IMR-90 (cell line): ENCODE measurements at regions not wholly inside any gene's neighbourhood (a gene's known extent, or its start where the extent isn't known, plus 50 kb on each side); places are given as distances from the start of the nearest gene placed in this dataset.

Experiments used
- ATAC-seq: fragments of 200-7000 bp; cut with Tn5 transposase; 2 replicates; pipeline ENCODE4 v1.9.1; 2020; ENCODE audit warnings: low read depth, mild to moderate bottlenecking, moderate library complexity
- BruUV-seq: library from RNA; stranded (reverse); fragments of 400-500 nt; replicated peaks from 2 replicates; lab custom pipeline; 2021; lab: Mats Ljungman, UMichigan
- CTCF ChIA-PET: fragments of 300-600 bp; formaldehyde crosslinking; extraction: SDS; loops from one replicate; lab custom pipeline; 2021; ENCODE audit warnings: antibody characterized with exemption; lab: Yijun Ruan, JAX
- POLR2A ChIA-PET: fragments of 300-600 bp; sonication (Branson Sonifier 250); formaldehyde crosslinking; loops from one replicate; lab custom pipeline; 2022; ENCODE audit warnings: antibody characterized with exemption; ENCODE audit not compliant: unreplicated experiment; lab: Charles Lee
- DNase-seq: peaks from one replicate; pipeline ENCODE4 v3.0.0; 2013
- H2AFZ ChIP-seq: replicated peaks from 2 replicates; pipeline ENCODE3; 2013; ENCODE audit warnings: low read length, mild to moderate bottlenecking; ENCODE audit not compliant: poor library complexity
- H2AK5ac ChIP-seq: 2 replicates; pipeline ENCODE4 v1.6.1; 2013; ENCODE audit warnings: low read depth, low read length, inconsistent platforms
- H2AK9ac ChIP-seq: replicated peaks from 2 replicates; pipeline ENCODE3; 2013; ENCODE audit warnings: mild to moderate bottlenecking, low read depth, low read length, moderate library complexity; ENCODE audit not compliant: poor library complexity
- H2BK120ac ChIP-seq: 2 replicates; pipeline ENCODE4 v1.6.1; 2013; ENCODE audit warnings: low read depth, low read length, inconsistent platforms
- H2BK15ac ChIP-seq: 3 replicates; pipeline ENCODE4 v1.6.1; 2013; ENCODE audit warnings: low read depth, low read length, inconsistent platforms
- H2BK20ac ChIP-seq: 2 replicates; pipeline ENCODE4 v1.6.1; 2013; ENCODE audit warnings: low read depth, mild to moderate bottlenecking, inconsistent platforms, low read length, moderate library complexity
- H2BK5ac ChIP-seq: 2 replicates; pipeline ENCODE4 v1.6.1; 2013; ENCODE audit warnings: mild to moderate bottlenecking, low read depth, low read length, inconsistent platforms; ENCODE audit not compliant: poor library complexity, severe bottlenecking
- H3K14ac ChIP-seq: replicated peaks from 2 replicates; pipeline ENCODE4 v1.6.1; 2013; ENCODE audit warnings: low read depth, low read length, inconsistent platforms
- H3K18ac ChIP-seq: 2 replicates; pipeline ENCODE4 v1.6.1; 2013; ENCODE audit warnings: low read depth, low read length, control low read depth
- H3K23ac ChIP-seq: 2 replicates; pipeline ENCODE4 v1.6.1; 2013; ENCODE audit warnings: low read depth, low read length, inconsistent platforms
- H3K27ac ChIP-seq: 2 replicates; pipeline ENCODE4 v1.5.1; 2013; ENCODE audit warnings: mild to moderate bottlenecking, control low read depth, low read length; ENCODE audit not compliant: insufficient read depth
- H3K27me3 ChIP-seq: 2 replicates; pipeline ENCODE4 v1.6.1; 2013; ENCODE audit warnings: low read length; ENCODE audit not compliant: control insufficient read depth, insufficient read depth
- H3K36me3 ChIP-seq: 2 replicates; pipeline ENCODE4 v1.6.1; 2013; ENCODE audit warnings: low read length, mixed read lengths; ENCODE audit not compliant: control insufficient read depth, insufficient read depth
- H3K4ac ChIP-seq: 2 replicates; pipeline ENCODE4 v1.6.1; 2013; ENCODE audit warnings: low read depth, low read length, inconsistent platforms
- H3K4me1 ChIP-seq: 2 replicates; pipeline ENCODE4 v1.6.1; 2013; ENCODE audit warnings: low read length, mixed read lengths; ENCODE audit not compliant: control insufficient read depth, insufficient read depth
- H3K4me2 ChIP-seq: 2 replicates; pipeline ENCODE4 v1.6.1; 2013; ENCODE audit warnings: low read depth, mild to moderate bottlenecking, control low read depth, low read length, moderate library complexity
- H3K4me3 ChIP-seq: 2 replicates; pipeline ENCODE4 v1.5.1; 2013; ENCODE audit warnings: low read depth, mild to moderate bottlenecking, control low read depth, low read length, moderate library complexity; ENCODE audit not compliant: insufficient read depth
- H3K56ac ChIP-seq: 2 replicates; pipeline ENCODE4 v1.6.1; 2013; ENCODE audit warnings: low read length, inconsistent platforms; ENCODE audit not compliant: insufficient read depth; ENCODE audit errors: extremely low read depth
- H3K79me1 ChIP-seq, 2 experiments: 2 replicates each; pipeline ENCODE4 v1.6.1; 2013; ENCODE audit warnings: low read length in 2 of 2, inconsistent platforms in 1 of 2, low read depth in 1 of 2
- H3K9ac ChIP-seq: 2 replicates; pipeline ENCODE4 v1.6.1; 2013; ENCODE audit warnings: low read depth, low read length, control low read depth
- H3K9me1 ChIP-seq: 2 replicates; pipeline ENCODE4 v1.6.1; 2013; ENCODE audit warnings: low read length, inconsistent platforms; ENCODE audit not compliant: insufficient read depth
- H3K9me3 ChIP-seq: 2 replicates; pipeline ENCODE4 v1.6.1; 2013; ENCODE audit warnings: low read length; ENCODE audit not compliant: control insufficient read depth, insufficient read depth
- H4K20me1 ChIP-seq: 2 replicates; pipeline ENCODE4 v1.6.1; 2013; ENCODE audit warnings: low read length, inconsistent platforms; ENCODE audit not compliant: insufficient read depth
- H4K5ac ChIP-seq: 2 replicates; pipeline ENCODE4 v1.6.1; 2013; ENCODE audit warnings: mild to moderate bottlenecking, low read depth, low read length, control low read depth
- H4K8ac ChIP-seq, 2 experiments: 2 replicates each; pipeline ENCODE4 v1.6.1; 2013; ENCODE audit warnings: low read depth in 2 of 2, low read length in 2 of 2, control low read depth in 1 of 2, inconsistent platforms in 1 of 2
- H4K91ac ChIP-seq: 2 replicates; pipeline ENCODE4 v1.6.1; 2013; ENCODE audit warnings: low read depth, low read length, inconsistent platforms; ENCODE audit not compliant: insufficient read depth
- BHLHE40 ChIP-seq: fragments of 150-350 bp; IDR thresholded peaks from 2 replicates; pipeline ENCODE4 v1.6.1; 2016; ENCODE audit warnings: mild to moderate bottlenecking, low read depth, low read length
- CEBPB ChIP-seq: IDR thresholded peaks from 2 replicates; pipeline ENCODE4 v1.6.1; 2012; ENCODE audit warnings: low read depth, low read length, improper control_type of control experiment
- CHD1 ChIP-seq: IDR thresholded peaks from 2 replicates; pipeline ENCODE4 v1.6.1; 2012; ENCODE audit warnings: low read depth, low read length, improper control_type of control experiment
- FOS ChIP-seq: fragments of 150-350 bp; IDR thresholded peaks from 2 replicates; pipeline ENCODE4 v1.6.1; 2016; ENCODE audit warnings: low read depth, low read length
- MAFK ChIP-seq: IDR thresholded peaks from 2 replicates; pipeline ENCODE4 v1.6.1; 2012; ENCODE audit warnings: low read depth, low read length, improper control_type of control experiment
- MAZ ChIP-seq: IDR thresholded peaks from 2 replicates; pipeline ENCODE4 v1.6.1; 2012; ENCODE audit warnings: low read depth, mild to moderate bottlenecking, low read length, improper control_type of control experiment, moderate library complexity, borderline replicate concordance
- MXI1 ChIP-seq: IDR thresholded peaks from 2 replicates; pipeline ENCODE4 v1.6.1; 2012; ENCODE audit warnings: low read depth, mild to moderate bottlenecking, low read length, moderate library complexity, borderline replicate concordance
- NFE2L2 ChIP-seq: fragments of 150-350 bp; IDR thresholded peaks from 2 replicates; pipeline ENCODE4 v1.6.1; 2016; ENCODE audit warnings: low read depth, mild to moderate bottlenecking, low read length
- POLR2A ChIP-seq: IDR thresholded peaks from 2 replicates; pipeline ENCODE4 v1.6.1; 2012; ENCODE audit warnings: mild to moderate bottlenecking, low read depth, low read length
- RAD21 ChIP-seq: IDR thresholded peaks from 2 replicates; pipeline ENCODE4 v1.6.1; 2012; ENCODE audit warnings: low read length, improper control_type of control experiment
- RCOR1 ChIP-seq: IDR thresholded peaks from 2 replicates; pipeline ENCODE4 v1.6.1; 2012; ENCODE audit warnings: mild to moderate bottlenecking, low read length, improper control_type of control experiment; ENCODE audit not compliant: insufficient replicate concordance
- RFX5 ChIP-seq: IDR thresholded peaks from 2 replicates; pipeline ENCODE4 v1.8.0; 2012; ENCODE audit warnings: low read depth, mild to moderate bottlenecking, low read length, moderate library complexity
- SMC3 ChIP-seq: fragments of 150-350 bp; IDR thresholded peaks from 2 replicates; pipeline ENCODE4 v1.6.1; 2016; ENCODE audit warnings: low read depth, mild to moderate bottlenecking, antibody characterized with exemption, low read length, moderate library complexity
- WGBS, 2 experiments: methylation state at CpG; one replicate each; pipeline versions ENCODE4 v1.1.5 to v1.1.7; 2013; ENCODE audit warnings: missing lambda C conversion rate in 2 of 2; ENCODE audit not compliant: insufficient read length in 1 of 2; ENCODE audit errors: extremely low coverage in 2 of 2; 5-methylcytosine and 5-hydroxymethylcytosine counted together
- dilution Hi-C: fragments of 300-500 bp; cut with HindIII; formaldehyde crosslinking; loops from one replicate; pipeline ENCODE4 v1.14.3; 2018; ENCODE audit warnings: low sequenced_read_pairs; ENCODE audit not compliant: unreplicated experiment
- in situ Hi-C: fragments of 300-500 bp; cut with MboI; formaldehyde crosslinking; loops from 3 replicates; pipeline ENCODE4 v1.14.3; 2019; ENCODE audit warnings: low sequenced_read_pairs, inconsistent platforms, mixed read lengths
- intact Hi-C: fragments of 100-400 bp; cut with micrococcal nuclease; formaldehyde crosslinking; loops from 2 replicates; pipeline ENCODE4 v1.10.0; 2022
- TF ChIP-seq, protein P1 (sequence below): fragments of 150-350 bp; IDR thresholded peaks from 2 replicates; pipeline ENCODE4 v1.6.1; 2017; ENCODE audit warnings: mild to moderate bottlenecking, antibody characterized with exemption, low read length, low read depth
- TF ChIP-seq, protein P2 (sequence below): conservative IDR thresholded peaks from 2 replicates; pipeline ENCODE4 v1.5.1; 2012; ENCODE audit warnings: mild to moderate bottlenecking, low read depth, low read length, improper control_type of control experiment
- TF ChIP-seq, protein P3 (sequence below): fragments of 150-350 bp; IDR thresholded peaks from 2 replicates; pipeline ENCODE4 v1.6.1; 2016; ENCODE audit warnings: low read depth, mild to moderate bottlenecking, low read length, moderate library complexity, borderline replicate concordance

DNA sequence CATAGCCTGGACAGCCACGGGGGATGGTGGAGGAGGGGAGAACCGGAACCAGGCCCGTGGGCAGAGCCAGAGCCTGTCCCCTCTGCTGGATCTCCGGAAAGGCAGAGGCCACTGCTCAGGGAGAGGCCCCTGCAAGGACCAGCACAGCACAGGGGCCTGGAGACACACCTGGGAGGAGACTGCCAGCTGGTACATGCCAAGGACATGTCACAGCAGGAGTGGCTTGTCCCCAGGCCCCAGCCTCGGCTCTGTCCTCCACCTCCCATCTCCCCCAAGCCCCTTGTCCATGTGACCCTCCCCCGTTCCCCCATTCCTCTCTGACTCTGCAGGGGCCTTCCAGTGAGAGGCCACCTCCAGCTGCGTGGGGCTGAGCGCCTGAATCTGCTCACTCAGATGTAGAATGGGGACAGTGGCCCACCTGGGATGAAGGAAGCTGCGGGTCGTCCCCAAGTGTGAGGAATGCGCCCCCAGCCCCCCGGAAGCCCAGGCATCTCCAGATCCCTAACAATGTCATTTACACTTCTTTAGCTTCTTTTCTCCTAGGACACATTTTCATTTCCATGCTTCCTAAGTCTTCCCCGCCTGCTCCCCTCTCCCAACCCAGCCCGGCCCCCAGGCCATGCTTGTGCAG lies 349.6 kb upstream of the IRX2 start:
- H2BK120ac ChIP-seq: no peak overlapping the region
- peaks cover 25% of the 10 kb centered on the region for H3K9me3 ChIP-seq
- TF ChIP-seq, protein P1, sequence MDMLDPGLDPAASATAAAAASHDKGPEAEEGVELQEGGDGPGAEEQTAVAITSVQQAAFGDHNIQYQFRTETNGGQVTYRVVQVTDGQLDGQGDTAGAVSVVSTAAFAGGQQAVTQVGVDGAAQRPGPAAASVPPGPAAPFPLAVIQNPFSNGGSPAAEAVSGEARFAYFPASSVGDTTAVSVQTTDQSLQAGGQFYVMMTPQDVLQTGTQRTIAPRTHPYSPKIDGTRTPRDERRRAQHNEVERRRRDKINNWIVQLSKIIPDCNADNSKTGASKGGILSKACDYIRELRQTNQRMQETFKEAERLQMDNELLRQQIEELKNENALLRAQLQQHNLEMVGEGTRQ: no peak
- TF ChIP-seq CHD1 (no peak), RCOR1 (no peak), MXI1 (no peak), MAZ (no peak), FOS (no peak), POLR2A (no peak), NFE2L2 (no peak), BHLHE40 (no peak), MAFK (no peak), RFX5 (no peak), SMC3 (no peak), CEBPB (no peak), RAD21 (no peak)
- TF ChIP-seq, protein P2, sequence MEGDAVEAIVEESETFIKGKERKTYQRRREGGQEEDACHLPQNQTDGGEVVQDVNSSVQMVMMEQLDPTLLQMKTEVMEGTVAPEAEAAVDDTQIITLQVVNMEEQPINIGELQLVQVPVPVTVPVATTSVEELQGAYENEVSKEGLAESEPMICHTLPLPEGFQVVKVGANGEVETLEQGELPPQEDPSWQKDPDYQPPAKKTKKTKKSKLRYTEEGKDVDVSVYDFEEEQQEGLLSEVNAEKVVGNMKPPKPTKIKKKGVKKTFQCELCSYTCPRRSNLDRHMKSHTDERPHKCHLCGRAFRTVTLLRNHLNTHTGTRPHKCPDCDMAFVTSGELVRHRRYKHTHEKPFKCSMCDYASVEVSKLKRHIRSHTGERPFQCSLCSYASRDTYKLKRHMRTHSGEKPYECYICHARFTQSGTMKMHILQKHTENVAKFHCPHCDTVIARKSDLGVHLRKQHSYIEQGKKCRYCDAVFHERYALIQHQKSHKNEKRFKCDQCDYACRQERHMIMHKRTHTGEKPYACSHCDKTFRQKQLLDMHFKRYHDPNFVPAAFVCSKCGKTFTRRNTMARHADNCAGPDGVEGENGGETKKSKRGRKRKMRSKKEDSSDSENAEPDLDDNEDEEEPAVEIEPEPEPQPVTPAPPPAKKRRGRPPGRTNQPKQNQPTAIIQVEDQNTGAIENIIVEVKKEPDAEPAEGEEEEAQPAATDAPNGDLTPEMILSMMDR: no peak
- TF ChIP-seq, protein P3, sequence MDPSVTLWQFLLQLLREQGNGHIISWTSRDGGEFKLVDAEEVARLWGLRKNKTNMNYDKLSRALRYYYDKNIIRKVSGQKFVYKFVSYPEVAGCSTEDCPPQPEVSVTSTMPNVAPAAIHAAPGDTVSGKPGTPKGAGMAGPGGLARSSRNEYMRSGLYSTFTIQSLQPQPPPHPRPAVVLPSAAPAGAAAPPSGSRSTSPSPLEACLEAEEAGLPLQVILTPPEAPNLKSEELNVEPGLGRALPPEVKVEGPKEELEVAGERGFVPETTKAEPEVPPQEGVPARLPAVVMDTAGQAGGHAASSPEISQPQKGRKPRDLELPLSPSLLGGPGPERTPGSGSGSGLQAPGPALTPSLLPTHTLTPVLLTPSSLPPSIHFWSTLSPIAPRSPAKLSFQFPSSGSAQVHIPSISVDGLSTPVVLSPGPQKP: no peak
- H4K8ac ChIP-seq: no peak overlapping the region
- no peak overlapping the region for H3K18ac ChIP-seq
- CTCF ChIA-PET: no interaction called here
- no peak overlapping the region for H2AK5ac ChIP-seq
- BruUV-seq: no TSS peak
- no peaks in the 10 kb centered on the region for H3K36me3 ChIP-seq
- no peak overlapping the region for H3K56ac ChIP-seq
- H2AFZ ChIP-seq: no peak overlapping the region
- ATAC-seq (no peak), DNase-seq (no peak)
- H4K5ac ChIP-seq: no peak overlapping the region
- no peaks in the 10 kb centered on the region for H3K4me1 ChIP-seq
- H4K20me1 ChIP-seq: no peaks in the 10 kb centered on the region
- H4K91ac ChIP-seq: no peak overlapping the region
- H2BK15ac ChIP-seq: no peak overlapping the region
- H3K4ac ChIP-seq: no peak overlapping the region
- no peak overlapping the region for H3K14ac ChIP-seq
- in situ Hi-C loops: no loop called here
- no peak overlapping the region for H2BK5ac ChIP-seq
- intact Hi-C loops: no loop called here
- no peak overlapping the region for H3K4me2 ChIP-seq
- no peaks in the 10 kb centered on the region for H3K27me3 ChIP-seq
- H3K4me3 ChIP-seq: no peak overlapping the region
- POLR2A ChIA-PET: no interaction called here
- no CpG with 5 or more reads among the region's 14 CpGs for WGBS, 2 experiments
- no peak overlapping the region for H2AK9ac ChIP-seq
- H3K23ac ChIP-seq: no peak overlapping the region
- H3K27ac ChIP-seq: no peak overlapping the region
- no peaks in the 10 kb centered on the region for H3K79me1 ChIP-seq
- dilution Hi-C loops: no loop called here
- no peak overlapping the region for H3K9ac ChIP-seq
- H3K9me1 ChIP-seq: no peaks in the 10 kb centered on the region
- H2BK20ac ChIP-seq: no peak overlapping the region
